HCT116 (cell line): ENCODE measurements at regions not wholly inside any gene's neighbourhood (a gene's known extent, or its start where the extent isn't known, plus 50 kb on each side); places are given as distances from the start of the nearest gene placed in this dataset.

Experiments
- ATAC-seq: fragments of 200-7000 bp; cut with Tn5 transposase; 2 replicates; pipeline ENCODE4 v1.9.1; 2020; ENCODE audit warnings: mild to moderate bottlenecking, moderate library complexity
- BruUV-seq: library from RNA; stranded (reverse); fragments of 400-500 nt; replicated peaks from 2 replicates; lab custom pipeline; 2021; lab: Mats Ljungman, UMichigan
- CTCF ChIA-PET: fragments of 300-600 bp; sonication (Branson Sonifier 250); formaldehyde crosslinking; loops from one replicate; lab custom pipeline; 2021; ENCODE audit warnings: antibody characterized with exemption; lab: Charles Lee
- POLR2A ChIA-PET: fragments of 300-600, 350-600 bp; sonication (Branson Sonifier 250); formaldehyde crosslinking; loops from one replicate; lab custom pipeline; 2021; ENCODE audit warnings: antibody characterized with exemption; lab: Charles Lee
- RAD21 ChIA-PET, 2 experiments: fragments of 300-600 bp; sonication (Branson Sonifier 250); formaldehyde crosslinking; loops; one replicate each; lab custom pipeline; 2023; ENCODE audit warnings: low total read pairs in 2 of 2; ENCODE audit not compliant: uncharacterized antibody in 2 of 2, unreplicated experiment in 2 of 2, low non-redundant PET in 1 of 2; lab: Charles Lee
- DNase-seq: peaks from one replicate; pipeline ENCODE4 v3.0.0-alpha.2; 2010; ENCODE audit warnings: low read depth, low spot score
- H2AFZ ChIP-seq: fragments of 200-600 bp; shearing (Covaris generic), sonication (generic); 2 replicates; pipeline ENCODE4 v1.6.1; 2017; ENCODE audit warnings: low read depth, mixed run types, mixed read lengths, antibody characterized with exemption, low read length; ENCODE audit not compliant: poor library complexity, severe bottlenecking
- H3K27ac ChIP-seq: 2 replicates; pipeline ENCODE4 v1.5.1; 2012; ENCODE audit warnings: low read depth, low read length
- H3K27me3 ChIP-seq: fragments of 200-600 bp; sonication (generic); 2 replicates; pipeline ENCODE4 v1.6.1; 2016; ENCODE audit warnings: mixed run types, low read length, mixed read lengths; ENCODE audit not compliant: insufficient read depth
- H3K36me3 ChIP-seq, 2 experiments: fragments of 200-500 bp in 1 of 2; fragments of 200-600 bp in 1 of 2; sonication (Bioruptor generic) in 1 of 2; sonication (generic) in 1 of 2; 2 replicates each; pipeline versions ENCODE4 v1.5.1 to v1.6.1; 2014 to 2016; ENCODE audit warnings: low read length in 2 of 2, inconsistent platforms in 1 of 2, mixed read lengths in 1 of 2, mixed run types in 1 of 2; ENCODE audit not compliant: insufficient read depth in 2 of 2, control insufficient read depth in 1 of 2
- H3K4me1 ChIP-seq, 2 experiments: fragments of 200-600 bp in 1 of 2; sonication (generic) in 1 of 2; 2 replicates each; pipeline versions ENCODE4 v1.5.1 to v1.6.1; 2012 to 2017; ENCODE audit warnings: low read length in 2 of 2, inconsistent platforms in 1 of 2, mild to moderate bottlenecking in 1 of 2, mixed read lengths in 1 of 2, mixed run types in 1 of 2, moderate library complexity in 1 of 2; ENCODE audit not compliant: insufficient read depth in 2 of 2, control insufficient read depth in 1 of 2
- H3K4me2 ChIP-seq: fragments of 200-600 bp; sonication (generic); 2 replicates; pipeline ENCODE4 v1.6.1; 2017; ENCODE audit warnings: mixed run types, low read length, mixed read lengths
- H3K4me3 ChIP-seq, 2 experiments: fragments of 200-600 bp in 1 of 2; sonication (generic) in 1 of 2; replicated peaks in 1 of 2; 2 replicates each; pipeline ENCODE4 v1.5.1; 2011 to 2016; ENCODE audit warnings: low read length in 2 of 2, control low read depth in 1 of 2, low read depth in 1 of 2, mild to moderate bottlenecking in 1 of 2, mixed read lengths in 1 of 2, mixed run types in 1 of 2
- H3K79me2 ChIP-seq: fragments of 200-600 bp; sonication (generic); 2 replicates; pipeline ENCODE4 v1.6.1; 2017; ENCODE audit warnings: mild to moderate bottlenecking, mixed run types, low read length, moderate library complexity, mixed read lengths; ENCODE audit not compliant: insufficient read depth
- H3K9ac ChIP-seq: fragments of 200-600 bp; sonication (generic); 2 replicates; pipeline ENCODE4 v1.6.1; 2016; ENCODE audit warnings: low read length, mixed read lengths
- H3K9me2 ChIP-seq: fragments of 200-600 bp; sonication (generic), shearing (Covaris generic); 2 replicates; pipeline ENCODE4 v1.6.1; 2017; ENCODE audit warnings: mixed run types, mild to moderate bottlenecking, moderate library complexity; ENCODE audit not compliant: insufficient read depth
- H3K9me3 ChIP-seq, 2 experiments: fragments of 200-500 bp in 1 of 2; fragments of 200-600 bp in 1 of 2; sonication (Bioruptor generic) in 1 of 2; sonication (generic) in 1 of 2; 2 replicates each; pipeline ENCODE4 v1.6.1; 2014 to 2017; ENCODE audit warnings: low read length in 2 of 2, mixed read lengths in 2 of 2, inconsistent platforms in 1 of 2, low read depth in 1 of 2, mild to moderate bottlenecking in 1 of 2, mixed run types in 1 of 2, moderate library complexity in 1 of 2; ENCODE audit not compliant: control insufficient read depth in 1 of 2, insufficient read depth in 1 of 2
- H4K20me1 ChIP-seq: fragments of 200-600 bp; sonication (generic), shearing (Covaris generic); 2 replicates; pipeline ENCODE4 v1.6.1; 2017; ENCODE audit warnings: mixed run types, mild to moderate bottlenecking, moderate library complexity; ENCODE audit not compliant: insufficient read depth
- CBX3 ChIP-seq: IDR thresholded peaks from 2 replicates; pipeline ENCODE4 v1.6.1; 2012; ENCODE audit warnings: low read depth
- CEBPB ChIP-seq: IDR thresholded peaks from 2 replicates; pipeline ENCODE4 v1.6.1; 2012; ENCODE audit warnings: low read depth
- EGR1 ChIP-seq: IDR thresholded peaks from 2 replicates; pipeline ENCODE4 v1.6.1; 2012; ENCODE audit warnings: low read depth
- ELF1 ChIP-seq: IDR thresholded peaks from 2 replicates; pipeline ENCODE4 v1.6.1; 2012; ENCODE audit warnings: low read depth, borderline replicate concordance
- FOSL1 ChIP-seq: IDR thresholded peaks from 2 replicates; pipeline ENCODE4 v1.6.1; 2012; ENCODE audit warnings: low read depth
- JUND ChIP-seq: IDR thresholded peaks from 2 replicates; pipeline ENCODE4 v1.6.1; 2012
- RAD21 ChIP-seq: IDR thresholded peaks from 2 replicates; pipeline ENCODE4 v1.6.1; 2012; ENCODE audit warnings: low read depth, mild to moderate bottlenecking
- REST ChIP-seq: IDR thresholded peaks from 2 replicates; pipeline ENCODE4 v1.6.1; 2012; ENCODE audit warnings: low read depth
- SP1 ChIP-seq: IDR thresholded peaks from 2 replicates; pipeline ENCODE4 v1.6.1; 2012; ENCODE audit warnings: low read depth
- YY1 ChIP-seq: IDR thresholded peaks from 2 replicates; pipeline ENCODE4 v1.6.1; 2011; ENCODE audit warnings: low read length, low read depth, moderate library complexity, mild to moderate bottlenecking; ENCODE audit not compliant: insufficient replicate concordance; ENCODE audit errors: extremely low read depth
- ZFX ChIP-seq: fragments of 450-650 bp; IDR thresholded peaks from 2 replicates; pipeline ENCODE4 v1.6.1; 2017
- intact Hi-C: fragments of 100-400 bp; cut with micrococcal nuclease; formaldehyde crosslinking; loops from 2 replicates; pipeline ENCODE4 v1.10.0; 2022

GRCh38 chr3:30154853-30155252 is 451.5 kb upstream of the TGFBR2 start:
- DNase-seq (no peak), ATAC-seq (no peak)
- ChIA-PET RAD21 (no interaction called here), POLR2A (no interaction called here), CTCF (no interaction called here)
- intact Hi-C loops: no loop called here
- no peaks in the 10 kb centered on the region for H3K79me2 ChIP-seq
- no peak overlapping the region for H3K4me2 ChIP-seq
- no peak overlapping the region for H3K4me3 ChIP-seq
- H3K27ac ChIP-seq: no peak overlapping the region
- TF ChIP-seq ELF1 (no peak), CEBPB (no peak), SP1 (no peak), REST (no peak), JUND (no peak), RAD21 (no peak), YY1 (no peak), FOSL1 (no peak), CBX3 (no peak), EGR1 (no peak), ZFX (no peak)
- H3K9ac ChIP-seq: no peak overlapping the region
- H3K27me3 ChIP-seq: no peaks in the 10 kb centered on the region
- H3K9me2 ChIP-seq: no peaks in the 10 kb centered on the region
- H3K4me1 ChIP-seq: no peaks in the 10 kb centered on the region; a peak in 1 of 4 replicates
- no TSS peak for BruUV-seq
- no peaks in the 10 kb centered on the region for H3K9me3 ChIP-seq
- H4K20me1 ChIP-seq: no peaks in the 10 kb centered on the region
- H3K36me3 ChIP-seq: no peaks in the 10 kb centered on the region
- no peak overlapping the region for H2AFZ ChIP-seq
